ENCODE measurements at regions not wholly inside any gene's neighbourhood (a gene's known extent, or its start where the extent isn't known, plus 50 kb on each side); places are given as distances from the start of the nearest gene placed in this dataset.

- TF ChIP-seq SMAD1 (IDR thresholded peaks at IDR 0.05; ENCODE audit: low read depth, low read length, partially characterized antibody) (no peak), ZBTB43 (CRISPR knock-in tag; IDR thresholded peaks at IDR 0.05) (no peak), ZSCAN32 (CRISPR knock-in tag; IDR thresholded peaks at IDR 0.05) (no peak), KAT7 (CRISPR knock-in tag; IDR thresholded peaks at IDR 0.05; ENCODE audit: borderline replicate concordance) (no peak), BACH1 (tag; IDR thresholded peaks at IDR 0.05) (no peak), ZNF41 (CRISPR knock-in tag; conservative IDR thresholded peaks at IDR 0.05) (no peak), NFYB (IDR thresholded peaks at IDR 0.05; ENCODE audit: extremely low read depth, insufficient read length) (no peak), SRF (CRISPR knock-in tag; IDR thresholded peaks at IDR 0.05) (no peak), SPI1 (IDR thresholded peaks at IDR 0.05; ENCODE audit: borderline replicate concordance, low read depth, low read length) (no peak), TAF15 (IDR thresholded peaks at IDR 0.05; ENCODE audit: low read depth, low read length) (no peak)
These were observed 431.4 kb downstream of the FGF9 start (continued) for GRCh38 chr13:22102271-22102670.
